ENCODE measurements at regions not wholly inside any gene's neighbourhood (a gene's known extent, or its start where the extent isn't known, plus 50 kb on each side); places are given as distances from the start of the nearest gene placed in this dataset.

DNA sequence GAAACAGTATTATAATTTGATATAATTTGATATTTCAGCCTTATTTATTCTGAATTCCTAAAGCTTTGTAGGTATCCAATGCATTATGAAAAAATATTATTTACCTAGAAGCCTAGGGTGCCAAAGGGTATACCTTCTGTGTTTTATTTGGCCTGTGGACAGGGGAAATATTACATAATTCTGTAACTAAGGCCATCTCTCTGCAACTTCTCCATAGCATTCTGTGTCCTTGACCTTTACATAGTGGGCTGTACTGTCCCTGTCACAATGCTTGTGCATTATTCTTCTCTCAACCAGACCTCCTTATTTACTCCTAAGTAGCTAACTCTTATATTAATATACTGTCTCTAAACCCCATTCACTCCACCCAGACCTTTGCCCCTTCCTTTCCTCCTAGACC lies 57.0 kb upstream of the RANBP6 start:
- Histone ChIP-seq H3K4me3 (ENCODE audit: low read length in 3 of 3) (no peak overlapping the region), H3K4me1 (ENCODE audit: control insufficient read depth in 3 of 3, insufficient read depth in 3 of 3, low read length in 3 of 3) (no peaks in the 10 kb centered on the region), H3K9ac (ENCODE audit: low read depth in 1 of 3, low read length in 3 of 3) (no peak overlapping the region), H3K9me3 (ENCODE audit: control insufficient read depth in 3 of 3, low read length in 3 of 3) (peaks cover 0 to 5% (median 2%) of the 10 kb centered on the region in 3 donors), H3K27me3 (ENCODE audit: control insufficient read depth in 3 of 3, insufficient read depth in 3 of 3, low read length in 3 of 3) (no peaks in the 10 kb centered on the region), H3K36me3 (ENCODE audit: control insufficient read depth in 3 of 3, insufficient read depth in 3 of 3, low read length in 3 of 3) (no peaks in the 10 kb centered on the region), H3K27ac (ENCODE audit: low read depth, low read length) (no peak overlapping the region)

DNA sequence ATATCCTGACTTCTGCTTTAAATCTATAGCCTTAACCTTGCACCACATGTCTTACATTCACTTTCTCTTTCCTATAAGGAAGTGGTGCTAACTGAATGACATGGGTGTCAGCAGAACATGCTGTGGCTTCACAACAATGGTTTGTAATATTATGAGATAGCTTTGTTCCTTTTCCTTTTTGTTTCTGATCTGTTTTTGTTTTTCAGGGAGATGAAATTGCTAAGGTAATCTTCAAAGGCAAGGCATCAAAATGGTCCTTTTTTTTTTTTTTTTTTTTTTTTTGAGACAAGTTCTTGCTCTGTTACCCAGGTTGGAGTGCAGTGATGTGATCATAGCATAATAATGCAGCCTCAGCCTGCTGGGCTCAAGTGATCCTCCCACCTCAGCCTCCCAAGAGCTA lies 53.6 kb upstream of the RANBP6 start:
- no peaks in the 10 kb centered on the region for H3K36me3 ChIP-seq (ENCODE audit: control insufficient read depth in 3 of 3, insufficient read depth in 3 of 3, low read length in 3 of 3)
- no peaks in the 10 kb centered on the region for H3K4me1 ChIP-seq (ENCODE audit: control insufficient read depth in 3 of 3, insufficient read depth in 3 of 3, low read length in 3 of 3)
- peaks cover 0 to 4% (median 0%) of the 10 kb centered on the region in 3 donors for H3K27me3 ChIP-seq (ENCODE audit: control insufficient read depth in 3 of 3, insufficient read depth in 3 of 3, low read length in 3 of 3)
- H3K9me3 ChIP-seq (ENCODE audit: control insufficient read depth in 3 of 3, low read length in 3 of 3) = peaks cover 0 to 5% (median 2%) of the 10 kb centered on the region in 3 donors
- H3K4me3 ChIP-seq (ENCODE audit: low read length in 3 of 3) = no peak overlapping the region
- H3K9ac ChIP-seq (ENCODE audit: low read depth in 1 of 3, low read length in 3 of 3) = no peak overlapping the region
- no peak overlapping the region for H3K27ac ChIP-seq (ENCODE audit: low read depth, low read length)

DNA sequence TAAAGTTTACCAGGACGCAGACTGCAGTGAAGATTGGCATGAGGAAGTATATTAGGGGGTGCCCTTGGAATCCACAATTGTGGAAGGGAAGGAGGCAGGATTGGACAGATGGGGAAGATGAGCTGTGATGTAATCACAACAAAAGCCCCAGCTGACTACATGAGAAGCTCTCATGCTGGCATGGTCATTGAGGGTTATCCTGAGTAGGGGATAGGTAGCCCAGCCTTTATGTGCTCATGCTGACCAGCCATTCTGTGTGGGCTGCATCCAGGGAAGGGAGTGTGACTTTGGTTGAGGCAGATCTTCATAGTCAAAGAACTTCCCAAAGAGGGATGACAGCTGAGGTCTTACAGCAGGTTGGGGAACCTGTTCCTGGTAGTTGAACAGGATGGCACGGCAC lies 52.0 kb upstream of the RANBP6 start:
- Histone ChIP-seq H3K27me3 (ENCODE audit: control insufficient read depth in 3 of 3, insufficient read depth in 3 of 3, low read length in 3 of 3) (peaks cover 0 to 4% (median 0%) of the 10 kb centered on the region in 3 donors), H3K9me3 (ENCODE audit: control insufficient read depth in 3 of 3, low read length in 3 of 3) (peaks cover 0 to 5% (median 2%) of the 10 kb centered on the region in 3 donors)

More for the DNA sequence above, 52.0 kb upstream of the RANBP6 start:
- H3K36me3 ChIP-seq (ENCODE audit: control insufficient read depth in 3 of 3, insufficient read depth in 3 of 3, low read length in 3 of 3) = no peaks in the 10 kb centered on the region
- H3K4me1 ChIP-seq (ENCODE audit: control insufficient read depth in 3 of 3, insufficient read depth in 3 of 3, low read length in 3 of 3) = no peaks in the 10 kb centered on the region
- H3K27ac ChIP-seq (ENCODE audit: low read depth, low read length) = no peak overlapping the region
- no peak overlapping the region for H3K9ac ChIP-seq (ENCODE audit: low read depth in 1 of 3, low read length in 3 of 3)
- H3K4me3 ChIP-seq (ENCODE audit: low read length in 3 of 3) = no peak overlapping the region
